Epithelial cell of proximal tubule (primary cell): ENCODE measurements at regions not wholly inside any gene's neighbourhood (a gene's known extent, or its start where the extent isn't known, plus 50 kb on each side); places are given as distances from the start of the nearest gene placed in this dataset.

Experiments
- DNase-seq: peaks from one replicate; pipeline ENCODE4 v3.0.0-alpha.2; 2011; ENCODE audit warnings: low read depth
- H3K4me3 ChIP-seq: 2 replicates; pipeline ENCODE4 v1.5.1; 2011; ENCODE audit warnings: low read depth, mild to moderate bottlenecking, low read length
- TF ChIP-seq, protein P1 (sequence below): conservative IDR thresholded peaks from 2 replicates; pipeline ENCODE4 v1.5.1; 2012; ENCODE audit warnings: low read depth, mild to moderate bottlenecking, low read length

DNA sequence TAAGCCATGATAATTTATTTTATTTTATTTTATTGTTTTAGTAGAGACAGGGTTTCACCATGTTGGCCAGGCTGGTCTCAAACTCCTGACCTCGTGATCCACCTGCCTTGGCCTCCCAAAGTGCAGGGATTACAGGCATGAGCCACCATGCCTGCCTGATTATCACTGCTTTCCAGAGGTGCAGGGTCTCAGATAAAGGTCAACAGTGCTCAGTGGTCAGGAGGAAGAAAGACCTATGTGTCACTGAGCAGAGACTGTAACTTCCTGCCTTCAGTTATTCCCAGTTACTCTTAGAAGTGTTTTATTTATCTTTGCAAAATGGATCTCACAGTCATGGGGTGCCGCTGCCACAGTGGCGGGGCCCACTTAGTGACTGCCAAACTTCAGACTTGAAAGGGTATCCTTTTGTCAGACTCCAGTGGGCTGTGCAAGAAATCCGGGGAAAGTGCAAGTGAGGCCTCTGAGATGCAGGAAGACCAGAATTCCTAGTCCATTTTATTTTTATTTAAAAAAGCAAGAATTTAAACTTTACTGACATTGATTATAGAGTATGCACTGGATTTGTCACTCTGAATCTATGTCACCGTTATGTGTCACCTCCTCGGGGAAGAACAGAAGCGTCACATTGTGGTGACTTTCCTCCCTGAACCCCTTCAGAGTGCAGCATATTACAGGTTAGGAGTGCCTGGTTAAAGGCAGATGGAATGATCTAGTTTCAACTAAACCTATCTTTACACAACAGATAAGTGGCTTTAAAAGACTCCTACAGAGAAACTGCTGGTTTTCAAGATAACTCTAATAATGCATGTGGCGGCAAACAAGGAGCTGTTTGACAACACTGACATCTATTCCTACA lies 59.1 kb upstream of the BICD1 start:
- TF ChIP-seq, protein P1, sequence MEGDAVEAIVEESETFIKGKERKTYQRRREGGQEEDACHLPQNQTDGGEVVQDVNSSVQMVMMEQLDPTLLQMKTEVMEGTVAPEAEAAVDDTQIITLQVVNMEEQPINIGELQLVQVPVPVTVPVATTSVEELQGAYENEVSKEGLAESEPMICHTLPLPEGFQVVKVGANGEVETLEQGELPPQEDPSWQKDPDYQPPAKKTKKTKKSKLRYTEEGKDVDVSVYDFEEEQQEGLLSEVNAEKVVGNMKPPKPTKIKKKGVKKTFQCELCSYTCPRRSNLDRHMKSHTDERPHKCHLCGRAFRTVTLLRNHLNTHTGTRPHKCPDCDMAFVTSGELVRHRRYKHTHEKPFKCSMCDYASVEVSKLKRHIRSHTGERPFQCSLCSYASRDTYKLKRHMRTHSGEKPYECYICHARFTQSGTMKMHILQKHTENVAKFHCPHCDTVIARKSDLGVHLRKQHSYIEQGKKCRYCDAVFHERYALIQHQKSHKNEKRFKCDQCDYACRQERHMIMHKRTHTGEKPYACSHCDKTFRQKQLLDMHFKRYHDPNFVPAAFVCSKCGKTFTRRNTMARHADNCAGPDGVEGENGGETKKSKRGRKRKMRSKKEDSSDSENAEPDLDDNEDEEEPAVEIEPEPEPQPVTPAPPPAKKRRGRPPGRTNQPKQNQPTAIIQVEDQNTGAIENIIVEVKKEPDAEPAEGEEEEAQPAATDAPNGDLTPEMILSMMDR: no peak
- DNase-seq: no peak
- no peak overlapping the region for H3K4me3 ChIP-seq

DNA sequence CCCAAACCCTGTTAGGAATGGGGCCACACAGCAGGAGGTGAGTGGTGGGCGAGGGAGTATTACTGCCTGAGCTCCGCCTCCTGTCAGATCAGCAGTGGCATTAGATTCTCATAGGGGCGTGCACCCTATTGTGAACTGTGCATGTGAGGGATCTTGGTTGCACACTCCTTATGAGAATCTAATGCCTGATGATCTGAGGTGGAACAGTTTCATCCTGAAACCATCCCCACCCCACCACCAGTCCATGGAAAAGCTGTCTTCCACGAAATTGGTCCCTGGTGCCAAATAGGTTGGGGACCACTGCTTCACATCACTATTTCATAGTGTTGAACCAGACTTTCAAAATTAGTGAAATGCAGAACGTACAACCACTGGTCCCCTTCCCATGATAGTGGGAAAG lies 57.9 kb upstream of the BICD1 start:
- TF ChIP-seq, protein P1: no peak
- no peak overlapping the region for H3K4me3 ChIP-seq
- no peak for DNase-seq

DNA sequence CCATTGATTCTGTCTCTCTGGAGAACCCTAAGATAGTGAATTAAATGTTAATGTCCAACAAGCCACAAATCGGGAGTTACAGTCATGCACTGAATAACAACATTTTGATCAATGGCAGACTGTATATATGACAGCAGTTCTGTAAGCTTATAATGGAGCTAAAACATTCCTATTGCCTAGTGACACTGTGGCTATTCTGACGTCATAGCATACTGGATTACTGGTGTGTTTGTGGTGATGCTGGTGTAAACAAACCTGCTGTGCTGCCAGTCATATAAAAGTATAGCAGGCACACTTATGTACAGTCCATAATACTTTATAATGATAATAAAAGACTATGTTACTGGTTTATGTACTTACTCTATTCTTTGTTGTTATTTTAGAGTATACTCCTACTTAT lies 56.7 kb upstream of the BICD1 start:
- TF ChIP-seq, protein P1: no peak
- no peak for DNase-seq

DNA sequence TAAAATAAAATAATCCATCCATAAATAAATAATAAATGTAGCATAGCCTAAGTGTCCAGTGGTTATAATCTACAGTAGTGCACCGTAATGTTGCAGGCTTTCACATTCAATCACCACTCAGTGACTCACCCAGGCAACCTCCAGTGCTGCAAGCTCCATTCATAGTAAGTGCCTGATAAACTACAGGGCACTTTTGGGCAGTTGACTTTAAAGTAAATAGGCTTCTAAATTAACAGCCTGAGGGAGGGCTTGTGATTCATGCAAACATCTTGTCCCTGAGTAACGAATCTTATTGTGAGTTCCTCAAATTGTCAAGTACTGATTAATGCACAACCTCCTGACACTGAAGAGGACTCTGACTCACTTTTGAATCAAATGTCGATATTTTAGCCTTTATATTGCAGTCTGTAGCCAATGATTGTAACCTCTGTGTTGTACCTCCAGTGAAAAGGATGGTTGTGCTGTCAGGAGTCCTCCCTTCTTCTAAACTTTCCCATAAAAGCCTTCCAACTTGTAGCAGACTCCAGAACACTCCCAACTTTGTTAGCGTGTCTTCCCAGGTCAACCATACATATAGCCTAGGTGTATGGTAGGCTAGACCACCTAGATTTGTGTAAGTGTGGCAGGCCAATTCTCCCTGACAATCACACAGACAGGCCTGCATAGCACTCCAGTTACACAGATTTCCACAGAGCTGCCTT lies 55.0 kb upstream of the BICD1 start:
- TF ChIP-seq, protein P1: no peak
- peak; percentile 99 for DNase-seq
- H3K4me3 ChIP-seq: no peak overlapping the region

More for the DNA sequence above, 56.7 kb upstream of the BICD1 start:
- no peak overlapping the region for H3K4me3 ChIP-seq

DNA sequence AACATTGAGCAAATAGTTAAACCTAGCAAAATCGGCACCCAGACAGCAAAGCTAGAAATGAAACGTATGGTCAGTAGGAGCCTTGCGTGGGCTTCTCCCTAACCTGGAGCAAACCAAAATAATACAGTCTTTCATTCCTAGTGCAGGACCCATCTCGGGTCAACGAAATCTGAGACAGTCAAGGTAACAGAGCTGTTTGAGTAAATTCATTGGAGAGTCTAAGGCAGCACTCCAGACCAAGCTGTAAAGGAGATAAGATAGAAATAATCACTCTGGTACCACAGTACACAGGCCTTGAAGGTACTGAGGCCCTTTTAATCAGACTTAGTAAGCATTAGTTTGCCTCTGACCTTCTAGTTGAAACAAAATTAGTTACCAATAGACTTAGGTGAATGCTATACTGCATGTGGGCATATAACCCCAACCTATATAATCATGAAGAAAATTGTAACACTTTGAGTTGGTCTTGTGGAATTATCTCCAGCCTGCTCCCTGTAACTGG lies 54.4 kb upstream of the BICD1 start:
- no peak overlapping the region for H3K4me3 ChIP-seq
- DNase-seq: no peak
- TF ChIP-seq, protein P1: no peak

DNA sequence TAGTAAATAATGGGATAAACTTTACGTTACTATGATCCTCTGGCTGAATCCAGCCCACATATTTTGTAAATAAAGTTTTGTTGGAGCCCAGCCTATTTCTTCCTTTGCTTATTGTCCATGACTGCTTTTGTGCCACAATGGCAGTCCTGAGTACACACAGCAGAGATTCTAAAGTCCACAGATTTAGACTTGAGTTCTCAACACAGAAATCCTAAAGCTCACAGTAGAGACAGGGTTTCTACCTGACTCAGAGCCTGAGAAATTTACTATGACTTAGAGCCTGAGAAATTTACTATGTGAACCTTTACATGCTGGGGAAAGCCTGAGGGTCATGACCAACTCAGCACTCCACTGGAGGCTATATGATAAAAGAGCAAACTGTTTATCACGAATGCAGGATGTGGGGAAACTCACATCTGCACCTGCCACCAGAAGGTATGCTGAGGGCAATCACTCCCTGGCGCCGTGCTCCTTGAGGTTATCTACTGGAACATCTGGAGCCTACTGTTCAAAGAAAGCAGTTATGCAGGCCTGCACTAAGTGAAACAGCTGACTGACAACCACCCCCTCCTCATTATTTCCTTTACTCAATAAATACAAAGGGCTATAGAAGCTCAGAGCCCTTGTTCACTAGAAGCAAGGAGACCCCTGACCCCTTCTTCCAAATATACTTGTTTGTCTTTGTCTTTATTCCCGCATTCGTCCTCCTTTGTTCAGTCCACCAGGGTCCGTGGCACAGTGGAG lies 52.6 kb upstream of the BICD1 start:
- TF ChIP-seq, protein P1: no peak
- H3K4me3 ChIP-seq: no peak overlapping the region
- DNase-seq: no peak
